Natural killer cell treated with Interleukin-12 subunit alpha and Interleukin-12 subunit beta and Interleukin-15 and Interleukin-18, amount 100 ng/mL, for 72 hours (primary cell): ENCODE measurements at regions not wholly inside any gene's neighbourhood (a gene's known extent, or its start where the extent isn't known, plus 50 kb on each side); places are given as distances from the start of the nearest gene placed in this dataset.

Experiments
- ATAC-seq, 2 donors: fragments of 150-1000 bp; cut with Tn5 transposase in 1 of 2; sonication (Bioruptor Pico), chemical (Tn5 transposase) in 1 of 2; 2 replicates each; pipeline ENCODE4 v1.10.0; 2021
- DNase-seq: peaks from one replicate; pipeline ENCODE4 v3.0.0; 2022; ENCODE audit warnings: low spot score
- H3K27ac Mint-ChIP-seq, 2 donors: 1 replicate in 1 of 2; 2 replicates in 1 of 2; pipeline ENCODE4 v1.8.0; 2022; ENCODE audit warnings: mixed read lengths in 2 of 2, mild to moderate bottlenecking in 1 of 2, moderate library complexity in 1 of 2
- H3K27me3 Mint-ChIP-seq, 2 donors: 1 replicate in 1 of 2; 2 replicates in 1 of 2; pipeline ENCODE4 v1.8.0; 2022; ENCODE audit warnings: mixed read lengths in 2 of 2
- H3K36me3 Mint-ChIP-seq: one replicate; pipeline ENCODE4 v1.8.0; 2022; ENCODE audit warnings: mixed read lengths
- H3K4me1 Mint-ChIP-seq, 2 donors: 1 replicate in 1 of 2; 2 replicates in 1 of 2; pipeline ENCODE4 v1.8.0; 2022; ENCODE audit warnings: low read depth in 2 of 2, mixed read lengths in 2 of 2, mild to moderate bottlenecking in 1 of 2
- H3K4me3 Mint-ChIP-seq: one replicate; pipeline ENCODE4 v1.8.0; 2022; ENCODE audit warnings: mixed read lengths
- H3K9me3 Mint-ChIP-seq: 2 replicates; pipeline ENCODE4 v1.8.0; 2022; ENCODE audit warnings: mixed read lengths

DNA sequence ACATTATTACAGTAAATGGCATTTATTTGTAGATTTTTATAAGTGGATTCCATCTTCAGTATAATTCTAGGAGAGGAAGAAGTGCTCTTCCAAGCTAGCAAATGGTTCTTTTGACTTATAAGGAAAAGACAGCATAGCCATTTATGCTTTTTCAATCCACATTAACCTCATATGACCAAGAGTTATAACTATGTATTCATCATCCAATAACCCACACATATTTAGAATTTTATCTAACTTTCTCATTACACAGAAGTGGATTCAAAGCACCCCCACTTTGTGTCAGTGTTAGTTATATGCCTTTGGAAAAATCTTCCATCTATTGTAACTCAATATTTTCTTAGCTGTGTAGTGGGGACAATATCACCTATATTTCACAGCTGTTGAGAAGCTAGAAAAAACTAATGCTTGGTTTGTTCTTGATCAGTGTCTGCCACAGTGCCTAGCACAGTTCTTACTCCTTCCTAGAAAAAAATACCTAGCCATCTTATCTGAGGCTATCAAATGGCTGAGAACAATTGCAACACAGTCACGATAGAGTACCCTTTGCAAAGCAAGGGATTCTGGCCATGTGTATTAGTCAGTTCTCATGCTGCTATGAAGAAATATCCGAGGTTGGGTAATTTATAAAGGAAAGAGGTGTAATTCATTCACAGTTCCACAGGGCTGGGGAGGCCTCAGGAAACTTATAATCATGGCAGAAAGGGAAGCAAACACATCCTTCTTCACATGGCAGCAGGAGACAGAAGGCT, 986.3 kb downstream of the TFAP2A start:
- no peak overlapping the region for H3K4me3 Mint-ChIP-seq
- H3K27ac Mint-ChIP-seq = no peak overlapping the region
- H3K36me3 Mint-ChIP-seq = no peaks in the 10 kb centered on the region
- peaks cover 12% of the 10 kb centered on the region for H3K9me3 Mint-ChIP-seq
- DNase-seq = no peak
- H3K4me1 Mint-ChIP-seq = no peaks in the 10 kb centered on the region
- no peak for ATAC-seq
- no peaks in the 10 kb centered on the region for H3K27me3 Mint-ChIP-seq

- Mint-ChIP-seq H3K9me3 (peaks cover 5% of the 10 kb centered on the region), H3K27ac (no peak overlapping the region), H3K4me1 (no peaks in the 10 kb centered on the region), H3K27me3 (no peaks in the 10 kb centered on the region), H3K4me3 (no peak overlapping the region), H3K36me3 (no peaks in the 10 kb centered on the region)
- no peak for ATAC-seq
- DNase-seq = no peak
Measured at GRCh38 chr6:9422138-9422537, 986.8 kb upstream of the SLC35B3 start.

DNA sequence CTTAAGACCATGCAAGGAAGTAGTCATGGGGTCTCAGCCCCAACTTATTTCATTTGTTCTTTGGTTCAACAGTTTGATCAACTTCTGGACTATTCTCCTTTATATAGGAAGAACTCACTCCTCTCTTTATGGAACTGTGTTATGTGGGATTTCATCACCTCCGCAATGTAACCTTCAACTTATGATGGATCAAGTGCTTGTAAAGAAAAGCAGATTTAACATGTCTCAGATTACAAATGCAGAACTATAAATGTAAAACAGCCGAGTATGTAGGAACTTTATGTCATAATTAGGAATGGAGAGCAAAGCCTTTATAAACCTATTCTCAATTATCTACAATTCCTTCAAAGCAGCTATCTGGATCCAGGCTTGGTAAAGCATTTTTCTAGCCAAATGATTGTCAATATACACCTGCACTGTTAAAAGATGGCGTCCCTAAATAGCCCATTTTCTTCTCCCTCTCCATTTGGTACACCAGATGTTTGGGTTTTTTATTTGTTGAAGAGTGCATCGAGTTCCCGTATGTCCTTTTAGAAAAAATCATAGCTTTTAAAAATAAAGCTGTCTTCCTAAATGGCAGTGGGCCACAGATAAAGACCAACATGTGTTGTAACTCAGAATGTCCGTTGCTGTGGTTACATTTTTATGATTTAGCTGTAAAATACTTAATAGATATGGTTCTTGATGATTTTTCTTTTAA, 985.1 kb upstream of the SLC35B3 start:
- Mint-ChIP-seq H3K27ac (no peak overlapping the region), H3K27me3 (no peaks in the 10 kb centered on the region), H3K4me1 (no peaks in the 10 kb centered on the region), H3K36me3 (no peaks in the 10 kb centered on the region), H3K4me3 (no peak overlapping the region), H3K9me3 (peaks cover 5% of the 10 kb centered on the region)
- ATAC-seq (no peak), DNase-seq (no peak)

- Mint-ChIP-seq H3K27me3 (no peaks in the 10 kb centered on the region), H3K36me3 (no peaks in the 10 kb centered on the region), H3K4me3 (no peak overlapping the region), H3K9me3 (peaks cover 3% of the 10 kb centered on the region), H3K27ac (no peak overlapping the region), H3K4me1 (no peaks in the 10 kb centered on the region)
- DNase-seq (no peak), ATAC-seq (no peak)
Measured at GRCh38 chr6:9417400-9417799, 982.1 kb upstream of the SLC35B3 start.

GRCh38 chr6:9412951-9413559, 977.7 kb upstream of the SLC35B3 start:
- H3K4me3 Mint-ChIP-seq = no peak overlapping the region
- no peaks in the 10 kb centered on the region for H3K27me3 Mint-ChIP-seq
- DNase-seq (no peak), ATAC-seq (no peak)
- H3K27ac Mint-ChIP-seq = no peak overlapping the region
- no peaks in the 10 kb centered on the region for H3K4me1 Mint-ChIP-seq
- no peaks in the 10 kb centered on the region for H3K36me3 Mint-ChIP-seq
- H3K9me3 Mint-ChIP-seq = no peaks in the 10 kb centered on the region

DNA sequence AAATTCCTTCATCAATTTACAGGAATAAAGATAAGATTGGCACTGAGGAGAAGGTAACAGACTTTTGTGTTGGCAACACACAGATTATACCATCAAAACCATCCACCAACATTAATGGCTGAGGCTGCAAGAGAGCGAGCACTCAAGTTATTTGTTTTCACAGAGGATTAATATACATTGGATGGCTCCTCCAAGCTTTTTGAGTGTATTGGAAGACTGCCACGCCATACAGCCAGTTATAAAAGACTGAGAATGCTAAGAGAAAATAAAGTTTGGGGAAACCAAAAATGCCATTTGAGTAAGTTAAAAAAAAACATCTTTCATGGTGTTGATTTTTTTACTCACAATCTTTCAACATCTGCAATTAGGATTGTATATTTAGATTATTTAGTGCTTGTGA, 973.8 kb upstream of the SLC35B3 start:
- H3K4me1 Mint-ChIP-seq = no peaks in the 10 kb centered on the region
- no peak overlapping the region for H3K27ac Mint-ChIP-seq
- no peak for ATAC-seq
- H3K9me3 Mint-ChIP-seq = peaks cover 10% of the 10 kb centered on the region
- DNase-seq = no peak
- no peak overlapping the region for H3K4me3 Mint-ChIP-seq
- no peaks in the 10 kb centered on the region for H3K27me3 Mint-ChIP-seq
- H3K36me3 Mint-ChIP-seq = no peaks in the 10 kb centered on the region

- ATAC-seq (no peak), DNase-seq (no peak)
- Mint-ChIP-seq H3K27me3 (no peaks in the 10 kb centered on the region), H3K27ac (no peak overlapping the region), H3K4me1 (no peaks in the 10 kb centered on the region), H3K4me3 (no peak overlapping the region), H3K36me3 (no peaks in the 10 kb centered on the region), H3K9me3 (peaks cover 10% of the 10 kb centered on the region)
Measured at GRCh38 chr6:9408402-9409117, 973.2 kb upstream of the SLC35B3 start.

DNA sequence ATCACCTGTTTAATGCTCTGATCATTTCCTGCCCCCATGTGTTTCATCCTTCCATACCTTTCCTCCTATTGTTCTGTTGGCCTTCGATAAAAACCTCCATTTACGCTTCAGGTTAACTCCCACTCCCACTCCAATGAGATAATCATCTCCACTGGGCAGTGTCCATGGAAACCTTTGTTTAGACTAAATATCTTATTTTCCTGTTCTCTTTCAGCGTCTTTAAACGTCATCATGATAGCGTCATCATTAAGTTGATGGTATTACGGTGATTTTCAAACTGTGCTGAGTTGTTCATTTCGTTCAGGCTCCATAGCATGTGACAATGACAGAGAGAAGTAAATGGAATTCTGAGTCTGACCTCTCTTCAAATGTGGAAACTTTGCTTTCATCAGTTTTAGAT, 970.5 kb upstream of the SLC35B3 start:
- Mint-ChIP-seq H3K36me3 (no peaks in the 10 kb centered on the region), H3K9me3 (peaks cover 10% of the 10 kb centered on the region), H3K4me1 (no peaks in the 10 kb centered on the region), H3K27ac (no peak overlapping the region), H3K27me3 (no peaks in the 10 kb centered on the region), H3K4me3 (no peak overlapping the region)
- ATAC-seq = no peak
- no peak for DNase-seq

DNA sequence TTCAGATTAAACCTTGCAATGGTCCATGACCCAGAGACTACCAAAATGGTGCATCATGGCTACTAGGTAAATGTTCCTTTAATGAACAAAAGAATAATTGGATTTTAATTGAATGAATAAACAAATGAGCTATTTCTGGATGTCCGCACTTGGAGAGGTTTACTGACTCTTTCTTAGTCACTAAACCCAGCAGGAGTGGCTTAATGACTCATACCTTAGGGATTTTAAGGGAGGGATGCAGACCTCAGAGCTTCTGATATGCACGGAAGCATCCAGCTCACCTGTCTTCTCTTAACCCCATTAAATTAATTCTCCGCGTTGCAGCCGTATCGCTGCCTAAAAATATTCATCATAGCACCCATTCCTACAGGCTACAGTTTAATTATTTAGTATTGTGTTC, 970.0 kb upstream of the SLC35B3 start:
- Mint-ChIP-seq H3K4me1 (no peaks in the 10 kb centered on the region), H3K4me3 (no peak overlapping the region), H3K9me3 (peaks cover 10% of the 10 kb centered on the region), H3K27ac (no peak overlapping the region), H3K36me3 (no peaks in the 10 kb centered on the region), H3K27me3 (no peaks in the 10 kb centered on the region)
- no peak for DNase-seq
- ATAC-seq = no peak

DNA sequence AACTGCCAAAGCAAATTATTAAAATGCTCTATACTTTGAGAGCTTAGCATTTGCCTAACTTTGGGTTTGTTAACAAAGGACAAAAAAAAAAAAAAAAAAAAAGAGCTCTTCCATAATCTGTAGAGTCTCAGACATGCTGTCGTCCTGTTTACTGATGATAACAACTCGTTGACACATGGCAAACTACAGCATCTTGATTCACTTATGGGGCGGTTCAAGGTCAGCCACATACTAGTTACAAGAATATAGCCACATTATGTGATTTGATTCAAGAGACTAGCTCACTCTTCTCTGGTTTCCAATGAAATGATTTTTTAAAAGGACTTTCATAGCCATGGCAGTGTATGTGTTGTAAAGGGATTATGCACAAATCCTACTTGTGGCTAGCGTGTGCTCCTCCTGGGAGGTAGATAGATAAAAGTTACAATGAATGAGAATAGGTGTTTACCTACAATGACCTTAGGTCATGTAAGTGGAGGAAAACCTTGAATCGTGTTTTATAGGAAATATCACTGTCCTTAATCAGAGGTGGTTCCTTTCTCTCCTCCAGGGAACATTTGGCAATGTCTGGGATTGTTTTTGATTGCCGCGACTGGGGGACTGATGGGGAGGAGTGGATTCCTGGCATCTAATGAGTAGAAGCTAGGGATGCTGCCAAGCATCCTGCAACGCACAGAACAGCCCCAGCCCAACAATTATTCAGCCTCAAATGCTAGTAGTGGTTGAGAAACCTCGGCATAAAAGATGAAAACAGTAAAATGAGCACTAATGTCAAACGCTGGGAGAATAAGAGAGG, 969.2 kb upstream of the SLC35B3 start:
- no peak overlapping the region for H3K4me3 Mint-ChIP-seq
- H3K9me3 Mint-ChIP-seq = peaks cover 10% of the 10 kb centered on the region
- DNase-seq (no peak), ATAC-seq (no peak)
- no peaks in the 10 kb centered on the region for H3K36me3 Mint-ChIP-seq
- no peak overlapping the region for H3K27ac Mint-ChIP-seq
- no peaks in the 10 kb centered on the region for H3K27me3 Mint-ChIP-seq
- no peaks in the 10 kb centered on the region for H3K4me1 Mint-ChIP-seq

DNA sequence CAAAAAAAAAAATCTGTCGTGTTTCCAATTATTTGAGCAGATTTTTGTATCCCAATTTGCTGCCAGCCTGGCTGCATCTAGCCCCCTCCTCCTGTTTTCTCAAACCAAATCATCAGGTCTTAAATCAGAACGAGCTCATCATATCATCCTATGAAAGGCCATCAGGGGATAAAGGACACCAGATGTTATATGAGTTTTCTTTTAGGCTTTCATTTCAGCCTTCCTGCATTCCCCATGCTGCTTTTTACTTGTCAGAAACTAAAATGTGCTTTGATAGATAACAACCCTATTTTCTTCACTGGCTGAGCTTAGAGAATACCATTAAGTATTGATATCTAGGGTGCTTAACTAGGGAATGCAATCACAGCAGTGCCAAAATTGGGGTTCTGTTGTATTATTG, 968.4 kb upstream of the SLC35B3 start:
- H3K9me3 Mint-ChIP-seq = peaks cover 10% of the 10 kb centered on the region
- H3K27ac Mint-ChIP-seq = no peak overlapping the region
- H3K4me3 Mint-ChIP-seq = no peak overlapping the region
- H3K4me1 Mint-ChIP-seq = no peaks in the 10 kb centered on the region
- ATAC-seq (no peak), DNase-seq (no peak)
- no peaks in the 10 kb centered on the region for H3K36me3 Mint-ChIP-seq
- H3K27me3 Mint-ChIP-seq = no peaks in the 10 kb centered on the region

- ATAC-seq (no peak), DNase-seq (no peak)
- peaks cover 10% of the 10 kb centered on the region for H3K9me3 Mint-ChIP-seq
- no peak overlapping the region for H3K4me3 Mint-ChIP-seq
- no peaks in the 10 kb centered on the region for H3K4me1 Mint-ChIP-seq
- no peak overlapping the region for H3K27ac Mint-ChIP-seq
- H3K27me3 Mint-ChIP-seq = no peaks in the 10 kb centered on the region
- H3K36me3 Mint-ChIP-seq = no peaks in the 10 kb centered on the region
Measured at GRCh38 chr6:9401960-9402359, 966.6 kb upstream of the SLC35B3 start.

DNA sequence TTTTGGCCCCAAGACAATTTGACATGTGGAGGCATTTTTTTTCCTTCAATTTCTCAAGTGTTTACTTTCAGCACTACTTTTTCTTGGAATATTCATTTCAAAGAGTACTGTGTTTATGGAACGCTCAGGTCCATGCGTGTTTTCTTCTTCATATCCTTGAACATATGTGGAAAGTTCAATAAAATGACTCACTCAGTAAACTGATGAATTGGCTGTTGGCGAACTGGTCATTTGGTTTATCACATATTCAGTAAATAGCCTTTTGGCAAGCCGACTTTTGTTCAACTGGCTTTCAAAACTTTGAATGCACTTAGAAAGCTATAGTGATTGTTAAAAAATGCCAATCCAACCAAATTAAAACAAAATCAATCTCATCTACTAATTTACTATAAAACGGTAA, 964.6 kb upstream of the SLC35B3 start:
- Mint-ChIP-seq H3K27ac (no peak overlapping the region), H3K4me1 (no peaks in the 10 kb centered on the region), H3K27me3 (no peaks in the 10 kb centered on the region), H3K4me3 (no peak overlapping the region), H3K9me3 (peaks cover 6% of the 10 kb centered on the region), H3K36me3 (no peaks in the 10 kb centered on the region)
- DNase-seq = no peak
- ATAC-seq = no peak
